ENCODE measurements at regions not wholly inside any gene's neighbourhood (a gene's known extent, or its start where the extent isn't known, plus 50 kb on each side); places are given as distances from the start of the nearest gene placed in this dataset.
A peak's percentile ranks its signal among the peaks of the same experiment; 100 is the strongest.

DNA sequence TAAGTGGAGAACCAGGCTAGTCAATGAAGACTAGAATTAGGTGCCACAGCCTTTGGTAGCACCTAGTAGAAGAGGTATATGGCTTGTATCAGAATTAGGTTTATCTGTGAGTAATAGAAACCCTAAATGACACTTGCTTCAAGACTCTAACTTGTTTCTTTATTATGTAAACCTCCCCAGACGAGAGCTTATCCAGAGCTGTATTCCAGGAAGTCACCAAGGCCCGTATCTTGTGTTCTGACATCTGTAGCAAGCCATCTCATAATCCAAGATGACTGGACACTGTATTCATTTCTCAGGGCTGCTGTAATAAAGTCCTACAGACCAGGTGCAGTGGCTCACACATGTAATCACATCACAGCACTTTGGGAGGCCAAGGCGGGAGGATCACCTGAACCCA, 56.7 kb upstream of the PPP1R12A start:
- no peak for DNase-seq (ENCODE audit: low read depth)

DNA sequence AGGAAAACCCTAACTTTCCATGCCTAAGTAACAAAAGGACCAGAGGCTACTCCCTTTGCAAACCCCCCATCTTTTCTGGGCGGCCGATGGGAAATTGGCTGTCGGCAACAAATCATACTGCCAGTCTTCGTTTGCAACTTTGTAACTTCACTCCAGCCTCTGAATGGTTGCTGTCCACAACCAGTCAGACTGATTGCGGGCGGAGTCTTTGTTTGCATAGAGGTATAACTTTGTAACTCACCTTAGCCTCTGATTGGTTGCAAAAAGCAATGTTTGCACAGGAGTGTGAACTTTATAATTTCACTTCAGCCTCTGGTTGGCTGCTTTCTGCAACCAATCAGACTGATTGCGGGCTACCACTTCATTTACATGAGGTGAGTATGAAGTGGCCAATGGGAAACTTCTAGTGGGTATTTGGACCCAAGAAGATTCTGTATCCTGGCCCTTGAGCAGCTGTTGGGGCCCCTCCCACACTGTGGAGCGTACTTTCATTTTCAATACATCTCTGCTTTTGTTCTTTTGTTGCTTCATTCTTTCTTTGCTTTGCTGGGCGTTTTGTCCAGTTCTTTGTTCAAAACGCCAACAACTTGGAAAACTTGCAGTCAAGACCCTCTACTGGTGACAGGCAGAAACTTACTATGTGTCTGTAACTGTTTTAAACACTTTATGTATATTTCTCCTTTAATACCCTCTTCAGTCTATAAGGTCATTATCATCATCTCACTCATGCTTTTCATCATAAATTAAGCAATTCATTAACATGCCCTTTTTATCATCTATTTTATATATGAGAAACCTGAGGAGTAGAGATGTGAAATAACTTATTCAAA, 55.8 kb upstream of the PPP1R12A start:
- DNase-seq (ENCODE audit: low read depth), result peak; percentile 7

DNA sequence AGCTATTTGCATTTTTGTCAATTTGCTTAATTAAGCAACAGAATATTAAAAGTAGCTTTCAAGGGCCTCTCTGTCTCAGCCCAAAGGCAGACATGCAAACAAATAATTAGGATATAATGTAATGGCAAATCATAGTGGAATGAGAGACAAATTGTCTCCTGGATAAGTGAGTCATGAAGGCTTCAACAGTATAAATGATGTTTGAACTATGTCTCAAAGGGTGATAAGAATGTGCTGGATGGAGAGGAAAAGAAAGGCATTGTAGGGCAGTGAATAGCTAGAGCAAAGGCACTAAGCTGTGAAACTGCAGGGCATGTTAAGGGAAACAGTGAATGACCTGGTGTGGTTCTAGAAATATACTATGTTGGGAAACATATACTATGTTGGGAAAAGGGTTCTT, 53.5 kb upstream of the PPP1R12A start:
- peak; percentile 39 for DNase-seq (ENCODE audit: low read depth)

DNA sequence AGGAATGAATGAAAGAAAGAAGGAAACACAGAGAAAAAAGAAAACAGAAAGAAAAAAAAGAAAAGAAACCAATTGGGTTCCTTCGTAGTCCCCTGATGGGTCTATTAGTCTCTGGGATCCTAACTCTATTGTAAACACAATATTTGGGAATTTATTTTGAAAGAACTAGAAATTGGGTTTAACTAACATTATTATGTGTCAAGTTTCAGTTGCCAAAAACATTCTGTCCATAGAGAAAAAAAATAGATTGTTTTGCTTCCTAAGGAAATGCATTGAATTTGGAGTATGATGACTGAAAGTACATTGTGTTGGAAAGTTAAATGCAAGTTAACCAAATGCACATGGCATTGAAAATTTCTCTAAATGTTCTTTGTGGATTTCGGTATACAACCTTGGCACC, 52.8 kb upstream of the PPP1R12A start:
- DNase-seq (ENCODE audit: low read depth), result no peak
